Tibial artery (tissue), 4 donors: ENCODE measurements at regions not wholly inside any gene's neighbourhood (a gene's known extent, or its start where the extent isn't known, plus 50 kb on each side); places are given as distances from the start of the nearest gene placed in this dataset.
"Not testable (repeated sequence)": the region's sequence is repeated elsewhere in the genome, so short reads cannot be mapped to it uniquely, and the experiment has no call there.

ENCODE experiments used
- DNase-seq, 2 donors: peaks; one replicate each; pipeline ENCODE4 v3.0.0-alpha.2; 2019
- H3K27ac ChIP-seq, 2 donors: fragments of 200-600 bp; sonication (generic) in 1 of 2; 1 replicate in 1 of 2; 2 replicates in 1 of 2; pipeline ENCODE4 v1.5.1; 2018 to 2019; ENCODE audit warnings: mild to moderate bottlenecking in 1 of 2
- H3K27me3 ChIP-seq, 2 donors: fragments of 200-600 bp; sonication (generic) in 1 of 2; one replicate each; pipeline versions ENCODE4 v1.5.1 to v1.6.0; 2016 to 2019
- H3K36me3 ChIP-seq, 3 donors: fragments of 200-600 bp; sonication (generic) in 2 of 3; one replicate each; pipeline ENCODE4 v1.5.1; 2016 to 2019; ENCODE audit warnings: mild to moderate bottlenecking in 2 of 3
- H3K4me1 ChIP-seq, 4 donors: fragments of 200-600 bp; sonication (generic) in 2 of 4; 1 replicate in 3 of 4; 2 replicates in 1 of 4; pipeline ENCODE4 v1.5.1; 2016 to 2019
- H3K4me3 ChIP-seq, 2 donors: fragments of 200-600 bp; sonication (generic) in 1 of 2; 1 replicate in 1 of 2; 2 replicates in 1 of 2; pipeline ENCODE4 v1.5.1; 2018 to 2019; ENCODE audit warnings: mild to moderate bottlenecking in 2 of 2
- H3K9me3 ChIP-seq, 3 donors: fragments of 200-600 bp; sonication (generic) in 1 of 3; one replicate each; pipeline ENCODE4 v1.5.1; 2016 to 2019
- intact Hi-C: fragments of 100-400 bp; cut with DNase I; formaldehyde crosslinking; loops from one replicate; pipeline ENCODE4 v1.15.0; 2023; ENCODE audit warnings: low total_unique reads
- TF ChIP-seq, protein P1 (sequence below), 2 experiments: fragments of 200-600 bp in 1 of 2; fragments of 450-650 bp in 1 of 2; IDR thresholded peaks; one replicate each; pipeline ENCODE4 v1.5.1; 2017 to 2019; ENCODE audit warnings: antibody characterized with exemption in 2 of 2, mild to moderate bottlenecking in 1 of 2, moderate library complexity in 1 of 2

DNA sequence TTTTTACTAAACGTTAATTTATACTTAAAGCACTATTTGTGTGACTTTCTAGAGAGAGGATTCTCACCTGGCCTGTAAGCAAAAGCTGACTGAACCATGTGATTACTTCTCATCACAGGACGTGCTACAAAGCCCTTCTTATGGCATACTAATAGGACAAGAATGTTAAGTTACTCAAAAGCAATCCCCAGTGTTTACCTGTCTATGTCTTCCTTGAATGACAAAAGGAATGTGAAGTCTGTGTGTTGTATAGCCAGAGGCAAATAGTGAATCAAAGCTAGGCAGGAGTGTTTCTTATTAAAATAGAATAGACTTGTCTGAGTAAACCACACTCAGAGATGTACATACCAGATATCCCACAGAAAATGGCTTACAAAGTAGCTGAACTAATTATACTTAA, 1465.5 kb downstream of the SUCLG1 start:
- Histone ChIP-seq H3K4me1 (no peaks in the 10 kb centered on the region), H3K4me3 (no peak overlapping the region), H3K27me3 (no peaks in the 10 kb centered on the region), H3K36me3 (no peaks in the 10 kb centered on the region), H3K9me3 (no peaks in the 10 kb centered on the region), H3K27ac (no peak overlapping the region)
- intact Hi-C loops: no loop called here
- TF ChIP-seq, protein P1, sequence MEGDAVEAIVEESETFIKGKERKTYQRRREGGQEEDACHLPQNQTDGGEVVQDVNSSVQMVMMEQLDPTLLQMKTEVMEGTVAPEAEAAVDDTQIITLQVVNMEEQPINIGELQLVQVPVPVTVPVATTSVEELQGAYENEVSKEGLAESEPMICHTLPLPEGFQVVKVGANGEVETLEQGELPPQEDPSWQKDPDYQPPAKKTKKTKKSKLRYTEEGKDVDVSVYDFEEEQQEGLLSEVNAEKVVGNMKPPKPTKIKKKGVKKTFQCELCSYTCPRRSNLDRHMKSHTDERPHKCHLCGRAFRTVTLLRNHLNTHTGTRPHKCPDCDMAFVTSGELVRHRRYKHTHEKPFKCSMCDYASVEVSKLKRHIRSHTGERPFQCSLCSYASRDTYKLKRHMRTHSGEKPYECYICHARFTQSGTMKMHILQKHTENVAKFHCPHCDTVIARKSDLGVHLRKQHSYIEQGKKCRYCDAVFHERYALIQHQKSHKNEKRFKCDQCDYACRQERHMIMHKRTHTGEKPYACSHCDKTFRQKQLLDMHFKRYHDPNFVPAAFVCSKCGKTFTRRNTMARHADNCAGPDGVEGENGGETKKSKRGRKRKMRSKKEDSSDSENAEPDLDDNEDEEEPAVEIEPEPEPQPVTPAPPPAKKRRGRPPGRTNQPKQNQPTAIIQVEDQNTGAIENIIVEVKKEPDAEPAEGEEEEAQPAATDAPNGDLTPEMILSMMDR (IDR thresholded peaks at IDR 0.05): no peak
- no peak for DNase-seq

DNA sequence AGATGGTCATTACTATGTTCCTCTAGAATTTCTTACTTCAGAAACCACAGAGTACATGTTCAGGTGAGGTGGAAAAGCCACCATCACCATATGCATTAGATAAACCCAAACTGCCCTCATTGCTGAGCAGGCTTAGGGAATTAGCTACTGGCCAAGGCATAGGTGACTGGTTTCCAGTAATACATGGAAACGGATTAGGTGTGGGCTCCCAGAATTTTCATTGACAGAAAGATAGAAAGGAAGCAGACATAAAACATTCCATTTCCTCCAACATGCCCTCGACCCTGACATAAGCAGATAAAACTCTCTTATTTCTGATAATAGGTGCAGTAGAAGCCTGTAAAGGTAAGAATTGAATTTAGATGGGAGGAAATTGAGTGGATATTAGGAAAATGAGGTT, 1466.1 kb downstream of the SUCLG1 start:
- H3K36me3 ChIP-seq: no peaks in the 10 kb centered on the region
- intact Hi-C loops: no loop called here
- no peaks in the 10 kb centered on the region for H3K9me3 ChIP-seq
- no peak overlapping the region for H3K27ac ChIP-seq
- no peaks in the 10 kb centered on the region for H3K27me3 ChIP-seq
- H3K4me1 ChIP-seq: no peaks in the 10 kb centered on the region
- no peak for DNase-seq
- no peak overlapping the region for H3K4me3 ChIP-seq
- TF ChIP-seq, protein P1 (IDR thresholded peaks at IDR 0.05): no peak

DNA sequence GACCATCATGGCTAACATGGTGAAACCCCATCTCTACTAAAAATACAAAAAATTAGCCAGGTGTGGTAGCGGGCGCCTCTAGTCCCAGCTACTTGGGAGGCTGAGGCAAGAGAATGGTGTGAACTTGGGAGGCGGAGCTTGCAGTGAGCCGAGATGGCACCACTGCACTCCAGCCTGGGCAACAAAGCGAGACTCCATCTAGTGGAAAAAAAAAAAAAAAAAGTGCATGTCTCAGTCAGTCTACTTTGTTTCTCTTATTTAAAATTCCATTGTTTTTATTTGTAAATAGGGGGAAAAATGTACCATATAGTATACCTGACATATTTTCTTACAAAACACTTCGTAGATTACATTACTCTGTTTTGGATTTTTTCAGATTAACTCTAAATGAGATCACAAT, 1471.4 kb downstream of the SUCLG1 start:
- H3K36me3 ChIP-seq, H3K27me3 ChIP-seq, H3K4me1 ChIP-seq, H3K4me3 ChIP-seq, H3K27ac ChIP-seq, intact Hi-C loops, DNase-seq, H3K9me3 ChIP-seq: not testable (repeated sequence)

DNA sequence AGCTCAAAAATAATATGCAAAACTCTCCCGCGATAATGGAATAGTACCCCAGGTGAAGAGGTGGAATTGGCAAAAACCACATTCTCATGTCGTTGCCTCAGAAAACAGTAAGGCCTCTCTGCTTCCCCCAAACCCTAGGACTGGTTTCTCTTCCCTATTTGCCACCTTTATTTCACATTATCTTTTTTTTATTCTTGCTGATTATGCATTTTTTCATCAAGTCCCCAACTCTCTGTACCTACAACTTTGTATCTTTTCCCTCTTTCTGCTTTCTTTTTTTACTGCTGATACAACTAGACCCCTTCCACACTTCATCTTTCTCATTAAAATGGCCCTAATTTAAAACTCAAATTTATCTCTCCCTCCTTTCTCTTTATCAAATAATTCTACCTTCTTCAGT, 1472.2 kb downstream of the SUCLG1 start:
- TF ChIP-seq, protein P1 (IDR thresholded peaks at IDR 0.05): no peak
- Histone ChIP-seq H3K27ac (no peak overlapping the region), H3K9me3 (no peaks in the 10 kb centered on the region), H3K36me3 (no peaks in the 10 kb centered on the region), H3K27me3 (no peaks in the 10 kb centered on the region), H3K4me3 (no peak overlapping the region), H3K4me1 (no peaks in the 10 kb centered on the region)
- no peak for DNase-seq
- intact Hi-C loops: no loop called here

DNA sequence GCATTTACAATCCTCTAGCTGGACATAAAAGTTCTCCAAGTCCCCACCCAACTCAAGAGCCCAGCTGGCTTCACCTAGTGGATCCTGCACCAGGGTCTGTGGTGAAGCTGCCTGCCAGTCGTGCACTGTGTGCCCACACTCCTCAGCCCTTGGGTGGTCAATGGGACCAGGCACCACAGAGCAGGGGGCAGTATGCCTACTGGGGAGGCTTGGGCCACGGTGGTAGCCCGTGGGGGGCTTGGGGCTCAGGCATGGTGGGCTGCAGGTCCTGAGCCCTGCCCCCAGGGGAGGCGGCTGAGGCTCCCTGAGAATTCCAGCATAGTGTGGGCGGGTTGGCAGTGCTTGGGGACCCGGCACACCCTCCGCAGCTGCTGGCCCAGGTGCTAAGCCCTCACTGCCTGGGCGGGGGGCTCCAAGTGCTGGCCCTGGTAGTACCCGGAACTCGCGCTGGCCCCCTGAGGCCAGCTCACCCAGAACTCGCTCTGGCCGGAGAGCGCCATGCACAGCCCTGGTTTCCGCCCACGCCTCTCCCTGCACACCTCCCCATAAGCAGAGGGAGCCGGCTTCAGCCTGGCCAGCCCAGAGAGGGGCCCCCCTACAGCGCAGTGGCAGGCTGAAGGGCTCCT, 1473.4 kb downstream of the SUCLG1 start:
- TF ChIP-seq, protein P1 (IDR thresholded peaks at IDR 0.05): no peak
- Histone ChIP-seq H3K4me3 (no peak overlapping the region), H3K4me1 (no peaks in the 10 kb centered on the region), H3K27me3 (no peaks in the 10 kb centered on the region), H3K9me3 (peaks cover 0 to 6% (median 0%) of the 10 kb centered on the region in 3 donors), H3K36me3 (no peaks in the 10 kb centered on the region), H3K27ac (no peak overlapping the region)
- intact Hi-C loops: no loop called here
- DNase-seq: peak in 1 of 2 donors; percentile 59

DNA sequence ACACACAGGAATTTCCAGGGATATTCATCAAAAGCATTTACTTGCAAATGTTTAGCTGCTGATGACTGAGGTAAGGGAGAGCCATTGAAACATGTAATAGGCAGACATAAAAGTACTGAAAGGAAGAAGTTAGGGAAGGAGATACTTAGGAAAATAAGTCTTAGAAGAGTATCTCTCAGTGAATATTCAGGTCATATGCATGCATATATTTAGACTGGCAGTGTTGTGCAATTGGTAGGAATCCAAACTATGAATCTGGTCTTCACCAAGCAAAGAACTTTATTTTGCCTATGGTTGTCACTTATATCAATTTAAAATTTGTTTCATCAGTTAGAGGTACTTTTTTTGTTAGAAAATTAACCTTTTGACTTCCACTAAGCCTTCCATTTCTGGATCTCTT, 1490.7 kb downstream of the SUCLG1 start:
- Histone ChIP-seq H3K4me3 (no peak overlapping the region), H3K36me3 (no peaks in the 10 kb centered on the region), H3K27ac (no peak overlapping the region), H3K9me3 (no peaks in the 10 kb centered on the region), H3K4me1 (no peaks in the 10 kb centered on the region), H3K27me3 (no peaks in the 10 kb centered on the region)
- intact Hi-C loops: no loop called here
- TF ChIP-seq, protein P1 (IDR thresholded peaks at IDR 0.05): no peak
- no peak for DNase-seq
